ENCODE measurements at regions not wholly inside any gene's neighbourhood (a gene's known extent, or its start where the extent isn't known, plus 50 kb on each side); places are given as distances from the start of the nearest gene placed in this dataset.

- TF ChIP-seq GATA2 (IDR thresholded peaks at IDR 0.05; ENCODE audit: low read depth, low read length) (no peak), GATA3 (IDR thresholded peaks at IDR 0.05; ENCODE audit: low read depth, low read length) (no peak)
These were observed 346.5 kb downstream of the ARAP2 start for GRCh38 chr4:35897808-35898207.

All from SH-SY5Y (cell line).